Body of pancreas (tissue), 4 donors: ENCODE measurements at regions not wholly inside any gene's neighbourhood (a gene's known extent, or its start where the extent isn't known, plus 50 kb on each side); places are given as distances from the start of the nearest gene placed in this dataset.

Experiments used
- ATAC-seq: fragments of 150-250 bp; one replicate; pipeline ENCODE4 v1.9.1; 2016
- DNase-seq, 4 donors: peaks; one replicate each; pipeline ENCODE4 v3.0.0-alpha.2; 2019
- H3K27ac ChIP-seq, 4 donors: fragments of 200-600 bp; sonication (generic); 1 replicate in 3 of 4; 2 replicates in 1 of 4; pipeline versions ENCODE4 v1.5.1 to v1.6.1; 2016 to 2019; ENCODE audit warnings: mild to moderate bottlenecking in 1 of 4, mixed read lengths in 1 of 4, moderate library complexity in 1 of 4
- H3K27me3 ChIP-seq, 2 donors: fragments of 200-600 bp; sonication (generic); one replicate each; pipeline ENCODE4 v1.6.0; 2016; ENCODE audit warnings: mild to moderate bottlenecking in 1 of 2
- H3K36me3 ChIP-seq, 2 donors: fragments of 200-600 bp; sonication (generic); replicated peaks in 1 of 2; 2 replicates each; pipeline ENCODE4 v1.5.1; 2016; ENCODE audit warnings: low read depth in 2 of 2; ENCODE audit not compliant: insufficient read depth in 1 of 2
- H3K4me1 ChIP-seq: fragments of 200-600 bp; sonication (generic); one replicate; pipeline ENCODE4 v1.6.0; 2016
- H3K4me3 ChIP-seq, 2 donors: fragments of 200-600 bp; sonication (generic); 1 replicate in 1 of 2; 2 replicates in 1 of 2; pipeline ENCODE4 v1.5.1; 2016 to 2019
- H3K9me3 ChIP-seq, 3 donors: fragments of 200-600 bp; sonication (generic); 1 replicate in 2 of 3; 2 replicates in 1 of 3; pipeline ENCODE4 v1.5.1; 2016
- POLR2A ChIP-seq, 3 donors: fragments of 450-650 bp; IDR thresholded peaks; one replicate each; pipeline ENCODE4 v1.6.1; 2016; ENCODE audit warnings: antibody characterized with exemption in 3 of 3, mild to moderate bottlenecking in 2 of 3
- WGBS, 2 donors: methylation state at CpG; one replicate each; pipeline ENCODE4 v1.1.5; 2017; 5-methylcytosine and 5-hydroxymethylcytosine counted together
- intact Hi-C: fragments of 100-400 bp; cut with DNase I; formaldehyde crosslinking; loops from one replicate; pipeline ENCODE4 v1.15.1; 2023
- TF ChIP-seq, protein P1 (sequence below), 7 experiments: fragments of 450-650 bp in 4 of 7; fragments of 200-600 bp in 3 of 7; sonication (generic) in 3 of 7; IDR thresholded peaks; one replicate each; pipeline ENCODE4 v1.5.1; 2016 to 2019; ENCODE audit warnings: antibody characterized with exemption in 7 of 7

DNA sequence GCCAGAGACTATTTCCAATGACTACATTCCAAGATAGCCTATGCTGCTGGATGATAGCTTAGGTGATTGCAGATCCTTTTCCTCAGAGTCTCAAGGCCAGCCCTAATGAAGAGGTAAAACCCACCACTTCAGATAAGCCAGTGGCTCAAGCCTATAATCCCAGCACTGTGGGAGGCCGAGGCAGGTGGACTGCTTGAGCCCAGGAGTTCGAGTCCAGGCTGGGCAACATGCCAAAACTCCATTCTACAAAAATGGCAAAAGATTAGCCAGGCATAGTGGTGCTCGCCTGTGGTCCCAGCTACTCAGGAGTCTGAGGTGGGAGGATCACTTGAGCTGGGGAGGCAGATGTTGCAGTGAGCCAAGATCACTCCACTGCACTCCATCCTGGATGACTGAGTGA, 495.3 kb downstream of the ZIC1 start:
- TF ChIP-seq, protein P1, sequence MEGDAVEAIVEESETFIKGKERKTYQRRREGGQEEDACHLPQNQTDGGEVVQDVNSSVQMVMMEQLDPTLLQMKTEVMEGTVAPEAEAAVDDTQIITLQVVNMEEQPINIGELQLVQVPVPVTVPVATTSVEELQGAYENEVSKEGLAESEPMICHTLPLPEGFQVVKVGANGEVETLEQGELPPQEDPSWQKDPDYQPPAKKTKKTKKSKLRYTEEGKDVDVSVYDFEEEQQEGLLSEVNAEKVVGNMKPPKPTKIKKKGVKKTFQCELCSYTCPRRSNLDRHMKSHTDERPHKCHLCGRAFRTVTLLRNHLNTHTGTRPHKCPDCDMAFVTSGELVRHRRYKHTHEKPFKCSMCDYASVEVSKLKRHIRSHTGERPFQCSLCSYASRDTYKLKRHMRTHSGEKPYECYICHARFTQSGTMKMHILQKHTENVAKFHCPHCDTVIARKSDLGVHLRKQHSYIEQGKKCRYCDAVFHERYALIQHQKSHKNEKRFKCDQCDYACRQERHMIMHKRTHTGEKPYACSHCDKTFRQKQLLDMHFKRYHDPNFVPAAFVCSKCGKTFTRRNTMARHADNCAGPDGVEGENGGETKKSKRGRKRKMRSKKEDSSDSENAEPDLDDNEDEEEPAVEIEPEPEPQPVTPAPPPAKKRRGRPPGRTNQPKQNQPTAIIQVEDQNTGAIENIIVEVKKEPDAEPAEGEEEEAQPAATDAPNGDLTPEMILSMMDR (IDR thresholded peaks at IDR 0.05) = no peak
- no peak for TF ChIP-seq POLR2A (IDR thresholded peaks at IDR 0.05)
- Histone ChIP-seq H3K9me3 (no peaks in the 10 kb centered on the region), H3K4me3 (no peak overlapping the region), H3K27me3 (no peaks in the 10 kb centered on the region), H3K27ac (no peak overlapping the region), H3K36me3 (no peaks in the 10 kb centered on the region), H3K4me1 (no peaks in the 10 kb centered on the region)
- ATAC-seq = no peak
- intact Hi-C loops = no loop called here
- no peak for DNase-seq
- WGBS, 2 donors = 51 to 73% methylated on average over 2 to 3 of the region's 3 CpGs

DNA sequence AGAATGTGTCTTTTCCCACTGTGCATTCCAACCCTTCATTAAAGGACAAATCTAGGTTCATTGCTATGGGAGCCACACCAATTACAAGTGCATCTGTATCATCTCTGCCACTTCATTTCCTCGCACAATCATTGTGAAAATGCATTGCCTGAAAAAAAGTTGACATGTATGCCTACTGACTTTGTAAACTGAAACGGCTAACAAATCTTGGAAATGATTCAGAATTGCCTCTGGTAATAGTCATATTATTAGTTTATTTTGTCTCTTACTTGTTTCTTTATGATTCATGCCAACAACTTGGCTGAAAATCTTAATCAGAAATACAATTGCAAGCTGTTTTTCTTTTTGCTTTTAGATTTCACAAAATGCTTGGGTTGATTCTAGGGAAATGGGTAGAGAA, 497.1 kb downstream of the ZIC1 start:
- intact Hi-C loops = no loop called here
- H3K4me3 ChIP-seq = no peak overlapping the region
- no peaks in the 10 kb centered on the region for H3K4me1 ChIP-seq
- peaks cover 0 to 4% (median 0%) of the 10 kb centered on the region in 3 donors for H3K9me3 ChIP-seq
- no peaks in the 10 kb centered on the region for H3K27me3 ChIP-seq
- no peaks in the 10 kb centered on the region for H3K36me3 ChIP-seq
- H3K27ac ChIP-seq = no peak overlapping the region
- no peak for TF ChIP-seq POLR2A (IDR thresholded peaks at IDR 0.05)
- TF ChIP-seq, protein P1 (IDR thresholded peaks at IDR 0.05) = no peak
- WGBS, 2 donors = 46 to 52% methylated on average over 2 of the region's 2 CpGs
- ATAC-seq (no peak), DNase-seq (no peak)

DNA sequence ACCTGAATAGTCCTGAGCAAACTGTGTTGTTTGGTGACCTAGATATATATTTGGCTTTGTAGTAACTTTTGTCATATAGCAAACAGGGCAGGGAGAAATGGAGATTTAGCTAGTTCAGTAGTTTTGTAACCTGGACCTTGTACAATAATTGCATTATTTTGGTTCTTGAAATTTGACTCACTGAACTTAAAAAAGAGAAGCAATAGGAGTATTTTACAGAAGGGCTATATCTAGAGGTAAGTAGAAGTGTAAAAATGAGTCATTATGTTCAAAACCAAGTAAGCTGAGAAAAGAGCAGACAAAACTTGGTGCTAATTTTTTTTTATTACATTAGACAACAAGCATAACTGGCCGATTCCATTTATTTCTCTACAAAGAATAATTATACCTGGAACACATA, 505.4 kb downstream of the ZIC1 start:
- no peak overlapping the region for H3K27ac ChIP-seq
- peaks cover 0 to 4% (median 0%) of the 10 kb centered on the region in 3 donors for H3K9me3 ChIP-seq
- TF ChIP-seq POLR2A (IDR thresholded peaks at IDR 0.05) = no peak
- TF ChIP-seq, protein P1 (IDR thresholded peaks at IDR 0.05) = no peak
- ATAC-seq = no peak
- 61 to 67% methylated on average over 1 of the region's 1 CpG for WGBS, 2 donors
- no peak for DNase-seq
- no peaks in the 10 kb centered on the region for H3K36me3 ChIP-seq
- H3K27me3 ChIP-seq = no peaks in the 10 kb centered on the region
- H3K4me3 ChIP-seq = no peak overlapping the region
- intact Hi-C loops = no loop called here
- no peaks in the 10 kb centered on the region for H3K4me1 ChIP-seq

DNA sequence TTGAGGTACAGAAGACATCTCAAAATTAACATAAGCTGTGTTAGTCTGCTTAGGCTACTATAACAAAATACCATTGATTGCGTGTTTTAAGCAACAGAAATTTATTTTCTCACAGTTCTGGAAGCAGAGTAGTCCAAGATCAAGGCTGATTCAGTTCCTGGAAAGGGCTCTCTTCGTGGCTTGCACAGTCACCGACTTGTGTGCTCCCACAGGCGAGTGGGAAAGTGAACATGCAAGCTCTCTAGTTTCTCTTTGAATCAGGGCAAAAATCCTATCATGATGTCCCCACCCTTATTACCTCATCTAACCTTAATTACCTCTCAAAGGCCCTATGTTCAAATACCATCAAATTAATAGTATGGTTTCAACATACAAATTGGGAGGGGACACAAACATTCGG, 505.9 kb downstream of the ZIC1 start:
- Histone ChIP-seq H3K4me3 (no peak overlapping the region), H3K4me1 (no peaks in the 10 kb centered on the region), H3K36me3 (no peaks in the 10 kb centered on the region), H3K27ac (no peak overlapping the region), H3K9me3 (peaks cover 0 to 4% (median 0%) of the 10 kb centered on the region in 3 donors), H3K27me3 (no peaks in the 10 kb centered on the region)
- intact Hi-C loops = no loop called here
- TF ChIP-seq POLR2A (IDR thresholded peaks at IDR 0.05) = no peak
- 56 to 61% methylated on average over 5 of the region's 5 CpGs for WGBS, 2 donors
- ATAC-seq (no peak), DNase-seq (no peak)

DNA sequence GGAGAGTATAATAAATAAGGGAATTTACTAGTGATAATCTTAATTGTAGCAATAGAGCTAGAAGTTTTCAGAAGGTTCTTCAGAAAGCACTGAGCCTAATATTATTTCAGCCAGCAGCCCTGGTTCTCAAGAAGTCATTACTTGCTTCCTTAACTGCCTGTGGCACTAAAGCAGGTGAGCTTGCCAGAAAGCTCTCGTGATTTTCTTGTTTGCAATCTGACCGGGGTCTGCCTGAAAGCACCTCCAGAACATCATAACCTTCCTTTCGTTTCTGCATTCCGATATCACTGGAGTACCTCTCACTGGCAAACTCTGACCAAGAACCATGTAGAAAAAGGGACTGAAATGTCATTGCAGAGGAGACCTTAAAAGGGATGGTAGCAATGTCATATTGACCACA, 510.3 kb downstream of the ZIC1 start:
- intact Hi-C loops = no loop called here
- no peak overlapping the region for H3K27ac ChIP-seq

More for the DNA sequence above, 510.3 kb downstream of the ZIC1 start:
- DNase-seq (no peak), ATAC-seq (no peak)
- H3K4me3 ChIP-seq = no peak overlapping the region
- no peak for TF ChIP-seq POLR2A (IDR thresholded peaks at IDR 0.05)
- TF ChIP-seq, protein P1 (IDR thresholded peaks at IDR 0.05) = no peak
- H3K27me3 ChIP-seq = no peaks in the 10 kb centered on the region
- 62 to 64% methylated on average over 4 of the region's 4 CpGs for WGBS, 2 donors
- no peaks in the 10 kb centered on the region for H3K4me1 ChIP-seq
- H3K9me3 ChIP-seq = no peaks in the 10 kb centered on the region
- H3K36me3 ChIP-seq = no peaks in the 10 kb centered on the region
